GM19238 (cell line): ENCODE measurements at regions not wholly inside any gene's neighbourhood (a gene's known extent, or its start where the extent isn't known, plus 50 kb on each side); places are given as distances from the start of the nearest gene placed in this dataset.

Experiments used
- DNase-seq: peaks from one replicate; pipeline ENCODE4 v3.0.0; 2011; ENCODE audit warnings: low spot score; ENCODE audit not compliant: insufficient read length

DNA sequence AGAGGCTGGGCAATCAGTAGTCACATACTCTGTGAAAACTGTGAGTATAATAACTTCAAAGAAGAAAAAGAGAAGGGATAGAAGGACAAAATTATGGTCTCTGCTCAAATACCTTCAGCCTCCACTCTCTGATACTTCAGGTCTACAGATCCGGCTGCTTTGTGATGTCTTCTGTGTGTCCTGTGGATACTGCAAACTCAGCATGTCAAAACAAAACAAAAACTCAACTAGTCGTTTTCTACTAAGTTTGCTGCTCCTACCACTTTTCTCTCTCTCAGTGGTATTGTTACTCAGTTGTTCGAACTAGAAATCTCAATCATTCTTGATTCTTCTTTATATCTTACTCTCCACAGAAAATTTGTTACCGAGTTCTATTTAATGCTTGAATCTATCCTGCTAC lies 202.4 kb upstream of the ANK2 start:
- no peak for DNase-seq

- DNase-seq, result no peak
These were observed 201.7 kb upstream of the ANK2 start for GRCh38 chr4:112847781-112848180.

GRCh38 chr4:112848911-112849310 lies 200.5 kb upstream of the ANK2 start:
- DNase-seq, result no peak

GRCh38 chr4:112852601-112853000 lies 196.9 kb upstream of the ANK2 start:
- DNase-seq, result no peak

- DNase-seq, result no peak
These were observed 195.7 kb upstream of the ANK2 start for GRCh38 chr4:112853662-112854256.

DNA sequence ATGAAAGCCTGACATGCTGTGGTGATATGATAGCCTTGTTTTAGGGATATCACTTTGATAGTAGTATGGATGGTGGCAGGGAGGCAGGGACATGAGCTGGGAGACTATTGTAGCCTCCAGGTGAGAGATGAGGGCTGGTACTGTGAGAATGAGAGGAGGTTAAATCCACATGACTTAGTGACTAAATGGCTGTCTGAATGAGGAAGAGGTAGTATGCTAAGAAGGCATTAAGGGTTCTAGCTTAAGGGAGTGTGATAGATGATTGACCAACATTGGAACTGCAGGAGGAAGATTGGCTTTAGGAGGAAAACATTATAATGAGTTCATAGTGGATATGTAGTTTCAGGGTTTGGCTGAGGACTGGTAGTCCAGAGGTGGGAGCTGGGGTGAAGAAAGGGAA lies 195.0 kb upstream of the ANK2 start:
- DNase-seq, result no peak

DNA sequence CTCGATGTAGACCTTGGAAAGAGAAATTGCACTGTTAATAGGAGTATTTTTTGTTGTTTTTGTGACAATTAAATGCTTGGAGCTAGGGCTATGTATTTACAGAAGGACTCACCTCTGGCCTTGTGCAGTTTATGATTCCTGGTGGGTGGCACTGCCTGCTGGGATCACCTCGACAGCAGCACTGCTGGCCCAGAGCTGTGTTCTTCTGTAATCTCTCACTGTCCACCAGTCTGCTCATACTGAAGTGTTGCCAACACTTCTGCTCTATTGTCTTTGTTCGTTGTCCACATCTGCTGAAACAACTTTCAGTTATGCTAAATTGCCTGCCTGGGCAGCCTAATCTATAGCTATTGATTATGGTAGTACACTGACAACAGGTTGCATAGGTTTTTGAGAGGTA lies 194.4 kb upstream of the ANK2 start:
- DNase-seq, result no peak

DNA sequence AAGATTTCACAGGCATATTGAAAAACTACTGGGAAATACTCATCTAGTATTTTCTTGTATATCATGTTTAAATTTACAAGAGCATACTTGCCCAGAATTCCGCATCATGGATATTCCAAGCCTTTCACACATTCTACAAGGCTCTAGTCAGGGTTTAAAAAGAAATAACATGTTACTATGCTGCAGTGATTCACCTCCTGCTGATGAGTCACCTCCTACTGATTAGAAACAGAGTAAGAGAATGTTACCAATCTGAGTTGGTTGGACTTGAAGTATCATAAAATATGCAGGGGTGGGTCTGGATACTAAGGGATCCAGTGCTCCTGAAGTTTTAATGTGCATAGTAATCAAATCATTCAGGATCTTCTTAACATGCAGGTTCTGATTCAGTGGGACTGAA lies 192.0 kb upstream of the ANK2 start:
- no peak for DNase-seq

- no peak for DNase-seq
These were observed 190.7 kb upstream of the ANK2 start for GRCh38 chr4:112858751-112859150.

- DNase-seq, result no peak
These were observed 189.8 kb upstream of the ANK2 start for GRCh38 chr4:112859456-112860184.

DNA sequence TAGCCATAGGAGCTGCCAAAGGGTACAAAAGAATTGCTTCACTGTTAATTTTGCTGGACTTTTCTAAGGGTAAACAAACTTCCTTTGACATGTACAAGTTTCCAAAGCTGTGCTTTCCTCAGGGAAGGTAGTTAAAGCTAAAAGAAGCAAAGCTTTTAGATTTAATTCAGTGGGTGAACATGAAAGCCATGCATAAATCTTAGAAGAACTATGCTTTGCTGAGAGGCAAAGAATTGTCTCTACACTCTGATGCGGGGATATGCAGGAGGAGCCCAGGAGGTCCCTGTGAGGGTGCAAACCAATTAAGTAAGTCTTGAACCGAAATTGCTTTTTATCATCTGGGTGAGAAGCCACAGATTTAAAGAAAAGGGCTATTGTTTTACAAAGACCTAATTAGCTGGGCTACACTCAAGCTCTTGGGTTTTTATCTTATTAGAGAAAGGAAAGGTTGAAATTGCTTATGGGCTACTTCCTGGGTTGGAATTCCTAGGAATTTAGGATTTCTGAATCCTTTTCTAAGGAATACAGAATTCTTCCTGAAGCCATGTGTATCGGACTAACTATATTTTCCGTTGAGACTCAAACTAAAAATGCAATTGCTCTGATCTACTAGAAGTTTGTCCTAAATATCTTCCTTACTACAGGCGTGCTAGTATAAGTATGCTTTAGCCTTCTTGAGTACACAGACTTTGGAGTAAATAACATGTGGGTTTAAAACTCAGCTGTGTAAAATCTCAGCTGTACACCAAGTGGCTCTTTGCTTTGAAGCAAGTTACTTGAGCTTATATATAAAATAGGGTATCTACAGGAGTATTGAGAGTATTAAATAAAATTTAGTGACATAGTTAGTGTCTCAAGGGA lies 188.4 kb upstream of the ANK2 start:
- no peak for DNase-seq

GRCh38 chr4:112861691-112862674 lies 187.5 kb upstream of the ANK2 start:
- no peak for DNase-seq

DNA sequence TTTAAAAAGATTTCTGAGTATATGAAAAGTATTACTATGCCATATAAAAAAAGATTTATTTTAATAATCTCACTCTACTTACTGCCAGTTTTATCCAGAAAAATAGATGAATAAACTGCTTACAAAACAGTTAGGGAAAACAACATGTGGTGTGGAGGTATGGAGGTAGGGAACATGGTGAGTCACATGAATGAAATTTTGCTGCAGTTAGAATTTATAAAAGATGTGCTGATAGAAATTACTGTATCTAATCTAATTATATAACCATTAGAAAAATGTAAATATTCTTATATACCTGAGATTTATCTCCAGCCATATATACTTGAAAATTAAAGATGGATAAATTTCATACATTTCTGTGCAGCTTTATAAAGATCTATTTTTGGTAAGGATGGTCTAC lies 184.0 kb upstream of the ANK2 start:
- no peak for DNase-seq

- no peak for DNase-seq
These were observed 173.1 kb upstream of the ANK2 start for GRCh38 chr4:112876316-112876715.

DNA sequence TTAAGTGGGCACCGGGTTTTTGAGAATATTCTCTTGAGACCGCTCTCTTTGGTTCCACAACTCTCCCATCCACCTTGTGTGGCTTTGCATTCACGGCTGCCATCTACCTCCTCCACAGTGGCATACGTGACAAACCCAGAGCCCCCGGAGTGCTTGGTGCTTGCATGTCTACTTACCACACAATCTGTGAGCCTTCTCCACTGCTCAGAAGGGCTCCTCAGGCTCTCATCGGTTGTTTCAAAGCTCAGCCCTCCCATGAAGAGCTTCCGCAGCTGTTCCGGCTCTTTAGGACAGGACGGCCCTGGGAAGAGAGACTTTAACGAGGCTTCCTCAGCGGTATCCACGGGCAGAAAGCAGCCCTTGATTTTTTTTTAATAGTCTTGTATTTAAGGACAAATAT lies 167.6 kb upstream of the ANK2 start:
- no peak for DNase-seq

DNA sequence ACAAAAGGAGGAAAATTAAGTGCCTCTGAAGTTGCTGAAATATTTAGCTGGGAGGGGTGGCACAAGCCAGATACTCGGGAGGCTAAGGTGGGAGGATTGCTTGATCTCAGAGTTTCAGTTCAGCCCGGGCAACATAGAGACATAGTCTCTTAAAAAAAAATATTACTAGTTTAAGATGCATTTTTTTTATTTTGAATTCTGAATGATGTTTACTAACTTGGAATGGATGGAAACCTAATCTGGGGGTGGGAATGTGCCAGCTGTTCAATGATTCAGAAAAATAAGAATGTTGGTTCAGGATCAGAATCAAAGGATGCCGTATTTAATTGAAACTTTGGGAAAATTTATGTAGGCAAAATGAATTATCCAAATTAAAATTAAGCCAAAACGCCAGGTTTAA lies 167.2 kb upstream of the ANK2 start:
- no peak for DNase-seq

GRCh38 chr4:112884406-112884805 lies 165.0 kb upstream of the ANK2 start:
- no peak for DNase-seq

DNA sequence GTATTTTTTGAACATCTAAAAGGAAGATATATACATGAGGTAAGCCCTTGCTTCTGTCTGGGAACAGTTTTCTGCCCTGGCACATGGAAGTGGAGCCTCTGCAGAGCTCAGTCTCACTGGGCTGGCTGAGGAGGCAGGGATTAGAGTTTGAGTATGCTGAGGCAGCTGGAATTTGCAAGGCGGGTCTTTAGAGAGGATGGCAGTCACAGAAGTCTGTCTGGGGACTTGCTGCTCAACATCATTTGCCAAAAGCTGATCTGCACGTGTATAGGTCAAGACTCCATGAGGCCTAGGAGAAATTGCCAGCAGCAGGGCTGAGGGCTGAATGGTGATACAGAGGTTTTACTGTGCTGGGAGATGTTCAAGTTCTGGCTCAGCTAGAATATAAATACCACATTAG lies 163.6 kb upstream of the ANK2 start:
- no peak for DNase-seq

DNA sequence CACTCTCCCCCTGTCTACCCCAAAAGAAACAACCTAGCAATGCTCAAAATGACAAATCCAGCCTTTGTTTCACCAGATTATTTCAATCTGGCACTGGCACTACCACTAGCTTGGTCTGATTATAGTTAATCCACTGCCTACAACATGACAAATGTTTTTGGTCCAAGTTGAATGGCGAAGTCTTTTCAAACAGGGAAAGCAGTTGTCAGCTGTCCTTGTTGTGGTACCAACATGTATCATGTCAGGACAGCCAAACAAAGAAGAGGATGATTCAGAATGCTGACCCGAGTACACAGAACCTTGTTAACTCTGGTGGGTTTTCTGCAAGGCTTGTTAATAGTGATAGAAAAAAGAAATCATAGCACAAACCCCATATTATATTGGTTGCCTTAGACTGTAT lies 160.8 kb upstream of the ANK2 start:
- DNase-seq, result no peak

DNA sequence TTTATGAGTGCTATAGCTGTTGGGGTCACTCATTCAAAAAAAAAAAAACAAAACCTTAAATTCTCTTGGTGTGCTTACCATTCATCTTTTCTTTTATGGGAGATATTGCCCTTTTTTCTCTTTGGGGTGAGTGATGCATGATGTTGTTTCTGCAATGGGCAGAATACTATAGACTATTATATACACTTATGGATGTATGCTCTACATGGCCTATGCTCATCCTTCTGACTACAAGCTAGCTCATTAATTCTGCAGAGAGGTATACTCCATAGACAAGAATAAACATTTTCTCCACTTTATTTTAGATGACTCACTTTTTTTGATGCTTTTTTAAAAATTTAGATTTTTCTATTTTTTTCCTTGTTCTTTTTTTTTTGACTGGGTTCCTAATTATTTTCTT lies 160.3 kb upstream of the ANK2 start:
- no peak for DNase-seq
